ENCODE measurements at regions not wholly inside any gene's neighbourhood (a gene's known extent, or its start where the extent isn't known, plus 50 kb on each side); places are given as distances from the start of the nearest gene placed in this dataset.

DNA sequence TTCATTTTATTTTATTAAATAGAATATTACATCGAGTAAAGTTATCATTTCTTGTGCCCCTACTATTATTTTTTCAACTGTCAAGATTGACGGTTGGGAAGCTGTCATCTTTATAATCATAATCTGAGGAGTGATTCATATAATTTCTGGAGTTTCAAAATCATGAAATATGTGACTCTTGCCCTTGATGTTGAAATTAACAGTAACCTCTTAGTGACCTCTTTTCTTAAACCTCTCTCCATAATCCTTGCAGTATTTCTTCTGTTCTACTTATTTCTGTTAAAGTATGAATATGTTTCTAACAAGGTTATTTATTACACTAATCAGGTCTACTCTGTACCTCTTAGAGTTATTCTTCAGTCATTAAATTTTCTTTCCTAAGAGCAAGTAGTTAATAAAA is 663.8 kb downstream of the LIG4 start:
- no peaks in the 10 kb centered on the region for H3K9me3 ChIP-seq (ENCODE audit: control insufficient read depth, low read length)
- DNase-seq = no peak
- no peak overlapping the region for H3K4me3 ChIP-seq (ENCODE audit: low read length)
- no peak overlapping the region for H3K27ac ChIP-seq (ENCODE audit: low read depth, low read length)
- no CpG with 5 or more reads among the region's 2 CpGs for WGBS, 2 experiments (ENCODE audit: insufficient coverage in 1 of 2, insufficient read length in 1 of 2)
- TF ChIP-seq, protein P1, sequence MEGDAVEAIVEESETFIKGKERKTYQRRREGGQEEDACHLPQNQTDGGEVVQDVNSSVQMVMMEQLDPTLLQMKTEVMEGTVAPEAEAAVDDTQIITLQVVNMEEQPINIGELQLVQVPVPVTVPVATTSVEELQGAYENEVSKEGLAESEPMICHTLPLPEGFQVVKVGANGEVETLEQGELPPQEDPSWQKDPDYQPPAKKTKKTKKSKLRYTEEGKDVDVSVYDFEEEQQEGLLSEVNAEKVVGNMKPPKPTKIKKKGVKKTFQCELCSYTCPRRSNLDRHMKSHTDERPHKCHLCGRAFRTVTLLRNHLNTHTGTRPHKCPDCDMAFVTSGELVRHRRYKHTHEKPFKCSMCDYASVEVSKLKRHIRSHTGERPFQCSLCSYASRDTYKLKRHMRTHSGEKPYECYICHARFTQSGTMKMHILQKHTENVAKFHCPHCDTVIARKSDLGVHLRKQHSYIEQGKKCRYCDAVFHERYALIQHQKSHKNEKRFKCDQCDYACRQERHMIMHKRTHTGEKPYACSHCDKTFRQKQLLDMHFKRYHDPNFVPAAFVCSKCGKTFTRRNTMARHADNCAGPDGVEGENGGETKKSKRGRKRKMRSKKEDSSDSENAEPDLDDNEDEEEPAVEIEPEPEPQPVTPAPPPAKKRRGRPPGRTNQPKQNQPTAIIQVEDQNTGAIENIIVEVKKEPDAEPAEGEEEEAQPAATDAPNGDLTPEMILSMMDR (conservative IDR thresholded peaks at IDR 0.05) = no peak
- Mint-ChIP-seq H3K27ac (no peak overlapping the region), H3K36me3 (ENCODE audit: low read depth) (no peaks in the 10 kb centered on the region), H3K9me3 (no peaks in the 10 kb centered on the region), H3K4me1 (peaks cover 9% of the 10 kb centered on the region), H3K4me3 (no peak overlapping the region), H3K27me3 (ENCODE audit: insufficient read depth) (no peaks in the 10 kb centered on the region)
- H3K4me1 ChIP-seq (ENCODE audit: control insufficient read depth, insufficient read depth, low read length) = no peaks in the 10 kb centered on the region
- H3K9ac ChIP-seq (ENCODE audit: extremely low read depth, low read length, poor library complexity, severe bottlenecking) = no peak overlapping the region
- no peaks in the 10 kb centered on the region for H3K36me3 ChIP-seq (ENCODE audit: control insufficient read depth, insufficient read depth, low read length)
- no peaks in the 10 kb centered on the region for H3K27me3 ChIP-seq (ENCODE audit: control insufficient read depth, insufficient read depth, low read length, poor library complexity, severe bottlenecking)

DNA sequence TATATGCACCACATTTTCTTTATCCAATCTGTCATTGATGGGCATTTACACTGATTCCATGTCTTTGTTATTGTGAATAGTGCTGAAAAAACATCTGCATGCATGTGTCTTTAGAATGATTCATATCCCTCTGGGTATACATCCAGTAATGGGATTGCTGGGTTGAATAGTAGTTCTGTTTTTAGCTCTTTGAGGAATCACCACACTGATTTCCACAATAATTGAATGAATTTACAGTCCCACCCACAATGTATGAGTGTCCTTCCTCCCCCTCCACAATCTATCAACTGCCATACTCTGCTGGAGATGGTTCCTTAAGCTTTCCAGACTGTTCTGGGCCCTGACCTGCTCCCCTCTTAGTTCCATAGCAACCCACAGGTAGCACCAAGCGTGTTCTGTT is 667.0 kb downstream of the LIG4 start:
- H3K27me3 ChIP-seq (ENCODE audit: control insufficient read depth, insufficient read depth, low read length, poor library complexity, severe bottlenecking) = no peaks in the 10 kb centered on the region
- H3K9me3 ChIP-seq (ENCODE audit: control insufficient read depth, low read length) = no peaks in the 10 kb centered on the region
- no peak overlapping the region for H3K4me3 ChIP-seq (ENCODE audit: low read length)
- TF ChIP-seq, protein P1 (conservative IDR thresholded peaks at IDR 0.05) = no peak
- H3K36me3 Mint-ChIP-seq (ENCODE audit: low read depth) = no peaks in the 10 kb centered on the region
- H3K4me1 ChIP-seq (ENCODE audit: control insufficient read depth, insufficient read depth, low read length) = no peaks in the 10 kb centered on the region
- H3K9ac ChIP-seq (ENCODE audit: extremely low read depth, low read length, poor library complexity, severe bottlenecking) = no peak overlapping the region
- H3K27ac Mint-ChIP-seq = no peak overlapping the region
- DNase-seq = no peak
- no peaks in the 10 kb centered on the region for H3K27me3 Mint-ChIP-seq (ENCODE audit: insufficient read depth)
- H3K27ac ChIP-seq (ENCODE audit: low read depth, low read length) = no peak overlapping the region
- H3K9me3 Mint-ChIP-seq = no peaks in the 10 kb centered on the region
- no peaks in the 10 kb centered on the region for H3K36me3 ChIP-seq (ENCODE audit: control insufficient read depth, insufficient read depth, low read length)
- whole genome bisulfite sequencing, 2 experiments (ENCODE audit: insufficient coverage in 1 of 2, insufficient read length in 1 of 2) = 85% methylated on average over 1 of the region's 1 CpG; no CpG with 5 or more reads in 1 of the 2 experiments
- no peaks in the 10 kb centered on the region for H3K4me1 Mint-ChIP-seq
- no peak overlapping the region for H3K4me3 Mint-ChIP-seq

DNA sequence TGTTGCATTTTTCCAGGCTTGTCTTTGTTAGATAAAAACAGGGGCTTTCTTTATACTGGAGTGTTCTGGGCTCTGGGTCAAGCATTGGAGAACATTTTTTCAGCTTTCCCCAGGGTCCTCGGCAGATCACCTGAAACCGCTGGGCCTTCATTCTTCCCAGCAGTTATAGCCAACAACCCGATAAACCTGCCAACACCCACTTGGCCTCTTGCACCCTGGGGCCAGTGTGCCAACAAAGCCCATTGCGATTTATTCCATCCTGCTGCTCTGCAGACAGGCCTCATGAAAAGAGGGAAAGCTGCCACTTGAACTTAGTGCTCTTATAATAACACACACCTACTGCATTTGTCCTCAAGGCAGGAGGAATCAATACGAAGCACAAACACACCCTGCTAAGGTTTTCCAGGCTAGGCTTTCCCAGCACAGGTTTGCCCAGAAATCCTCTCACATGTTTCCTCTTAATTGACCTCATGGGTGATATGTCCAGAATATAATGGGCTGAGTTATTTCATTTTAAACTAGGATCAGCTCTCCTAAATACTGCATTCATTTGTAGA is 669.3 kb downstream of the LIG4 start:
- Histone ChIP-seq H3K9ac (ENCODE audit: extremely low read depth, low read length, poor library complexity, severe bottlenecking) (no peak overlapping the region), H3K27ac (ENCODE audit: low read depth, low read length) (no peak overlapping the region), H3K9me3 (ENCODE audit: control insufficient read depth, low read length) (no peaks in the 10 kb centered on the region), H3K27me3 (ENCODE audit: control insufficient read depth, insufficient read depth, low read length, poor library complexity, severe bottlenecking) (no peaks in the 10 kb centered on the region), H3K4me3 (ENCODE audit: low read length) (no peak overlapping the region), H3K4me1 (ENCODE audit: control insufficient read depth, insufficient read depth, low read length) (no peaks in the 10 kb centered on the region), H3K36me3 (ENCODE audit: control insufficient read depth, insufficient read depth, low read length) (no peaks in the 10 kb centered on the region)
- H3K27ac Mint-ChIP-seq = no peak overlapping the region
- TF ChIP-seq, protein P1 (conservative IDR thresholded peaks at IDR 0.05) = no peak
- no peaks in the 10 kb centered on the region for H3K36me3 Mint-ChIP-seq (ENCODE audit: low read depth)
- DNase-seq = no peak
- no peaks in the 10 kb centered on the region for H3K4me1 Mint-ChIP-seq
- no peak overlapping the region for H3K4me3 Mint-ChIP-seq
- no peaks in the 10 kb centered on the region for H3K9me3 Mint-ChIP-seq
- 86 to 100% methylated on average over 1 to 5 of the region's 5 CpGs for WGBS, 2 experiments (ENCODE audit: insufficient coverage in 1 of 2, insufficient read length in 1 of 2)
- H3K27me3 Mint-ChIP-seq (ENCODE audit: insufficient read depth) = no peaks in the 10 kb centered on the region
